ENCODE measurements at regions not wholly inside any gene's neighbourhood (a gene's known extent, or its start where the extent isn't known, plus 50 kb on each side); places are given as distances from the start of the nearest gene placed in this dataset.
"Not testable (repeated sequence)": the region's sequence is repeated elsewhere in the genome, so short reads cannot be mapped to it uniquely, and the experiment has no call there.

GRCh38 chr5:85929713-85930112 is 688.0 kb upstream of the COX7C start:
- Mint-ChIP-seq H3K27ac (no peak overlapping the region), H3K27me3 (no peaks in the 10 kb centered on the region), H3K9me3 (peaks cover 4% of the 10 kb centered on the region), H3K4me1 (no peaks in the 10 kb centered on the region), H3K4me3 (no peak overlapping the region), H3K36me3 (ENCODE audit: low read depth) (no peaks in the 10 kb centered on the region)
- no peak for DNase-seq
- ChIA-PET POLR2A (no interaction called here), CTCF (no interaction called here)

GRCh38 chr5:85931220-85931619 is 686.5 kb upstream of the COX7C start:
- Mint-ChIP-seq H3K4me3 (no peak overlapping the region), H3K36me3 (ENCODE audit: low read depth) (no peaks in the 10 kb centered on the region), H3K27me3 (no peaks in the 10 kb centered on the region), H3K9me3 (no peaks in the 10 kb centered on the region), H3K27ac (no peak overlapping the region), H3K4me1 (no peaks in the 10 kb centered on the region)
- CTCF ChIA-PET: interaction anchor here (0.7 kb wide), 1 partner anchor 1526 kb away, joined by 3 read pairs; no protein-coding TSS in a partner anchor
- no peak for DNase-seq
- POLR2A ChIA-PET: no interaction called here

GRCh38 chr5:85938201-85938600 is 679.5 kb upstream of the COX7C start:
- no peaks in the 10 kb centered on the region for H3K36me3 Mint-ChIP-seq (ENCODE audit: low read depth)
- ChIA-PET POLR2A (no interaction called here), CTCF (no interaction called here)
- no peaks in the 10 kb centered on the region for H3K27me3 Mint-ChIP-seq
- no peak for DNase-seq
- H3K9me3 Mint-ChIP-seq: no peaks in the 10 kb centered on the region
- H3K4me1 Mint-ChIP-seq: no peaks in the 10 kb centered on the region
- H3K27ac Mint-ChIP-seq: no peak overlapping the region
- H3K4me3 Mint-ChIP-seq: no peak overlapping the region

GRCh38 chr5:85951707-85952210 is 666.0 kb upstream of the COX7C start:
- no peaks in the 10 kb centered on the region for H3K27me3 Mint-ChIP-seq
- H3K4me3 Mint-ChIP-seq: no peak overlapping the region
- no peak for DNase-seq
- H3K4me1 Mint-ChIP-seq: no peaks in the 10 kb centered on the region
- H3K36me3 Mint-ChIP-seq (ENCODE audit: low read depth): no peaks in the 10 kb centered on the region
- no peak overlapping the region for H3K27ac Mint-ChIP-seq
- POLR2A ChIA-PET: no interaction called here
- H3K9me3 Mint-ChIP-seq: no peaks in the 10 kb centered on the region
- CTCF ChIA-PET: no interaction called here

- Mint-ChIP-seq H3K27ac (no peak overlapping the region), H3K27me3 (no peaks in the 10 kb centered on the region), H3K9me3 (no peaks in the 10 kb centered on the region), H3K4me3 (no peak overlapping the region), H3K36me3 (ENCODE audit: low read depth) (no peaks in the 10 kb centered on the region), H3K4me1 (no peaks in the 10 kb centered on the region)
- POLR2A ChIA-PET: no interaction called here
- DNase-seq: no peak
- CTCF ChIA-PET: no interaction called here
Observed at GRCh38 chr5:85952680-85953079, 665.1 kb upstream of the COX7C start.

- Mint-ChIP-seq H3K27ac (no peak overlapping the region), H3K27me3 (no peaks in the 10 kb centered on the region), H3K4me1 (no peaks in the 10 kb centered on the region), H3K36me3 (ENCODE audit: low read depth) (no peaks in the 10 kb centered on the region), H3K4me3 (no peak overlapping the region), H3K9me3 (peaks cover 2% of the 10 kb centered on the region)
- no peak for DNase-seq
- ChIA-PET POLR2A (no interaction called here), CTCF (no interaction called here)
Observed at GRCh38 chr5:85967681-85968080, 650.1 kb upstream of the COX7C start.

- no peaks in the 10 kb centered on the region for H3K36me3 Mint-ChIP-seq (ENCODE audit: low read depth)
- H3K9me3 Mint-ChIP-seq: no peaks in the 10 kb centered on the region
- H3K4me1 Mint-ChIP-seq: no peaks in the 10 kb centered on the region
- no peak for DNase-seq
- CTCF ChIA-PET: no interaction called here
- POLR2A ChIA-PET: no interaction called here
- H3K4me3 Mint-ChIP-seq: no peak overlapping the region
- no peak overlapping the region for H3K27ac Mint-ChIP-seq
- H3K27me3 Mint-ChIP-seq: no peaks in the 10 kb centered on the region
Observed at GRCh38 chr5:85972539-85972938, 645.2 kb upstream of the COX7C start.

GRCh38 chr5:85985167-85985566 is 632.6 kb upstream of the COX7C start:
- ChIA-PET POLR2A (no interaction called here), CTCF (no interaction called here)
- no peak overlapping the region for H3K27ac Mint-ChIP-seq
- H3K36me3 Mint-ChIP-seq (ENCODE audit: low read depth): no peaks in the 10 kb centered on the region
- DNase-seq: no peak
- no peak overlapping the region for H3K4me3 Mint-ChIP-seq
- H3K27me3 Mint-ChIP-seq: no peaks in the 10 kb centered on the region
- H3K9me3 Mint-ChIP-seq: peaks cover 6% of the 10 kb centered on the region
- no peaks in the 10 kb centered on the region for H3K4me1 Mint-ChIP-seq

GRCh38 chr5:85990998-85991397 is 626.7 kb upstream of the COX7C start:
- Mint-ChIP-seq H3K4me3 (no peak overlapping the region), H3K27ac (no peak overlapping the region), H3K9me3 (peaks cover 17% of the 10 kb centered on the region), H3K36me3 (ENCODE audit: low read depth) (no peaks in the 10 kb centered on the region), H3K4me1 (no peaks in the 10 kb centered on the region), H3K27me3 (no peaks in the 10 kb centered on the region)
- no peak for DNase-seq
- ChIA-PET POLR2A (no interaction called here), CTCF (no interaction called here)

- H3K4me3 Mint-ChIP-seq; H3K4me1 Mint-ChIP-seq; CTCF ChIA-PET; H3K27ac Mint-ChIP-seq; POLR2A ChIA-PET; H3K36me3 Mint-ChIP-seq (ENCODE audit: low read depth); H3K27me3 Mint-ChIP-seq; DNase-seq: not testable (repeated sequence)
- H3K9me3 Mint-ChIP-seq: peaks cover 13% of the 10 kb centered on the region
Observed at GRCh38 chr5:85994653-85995052, 623.1 kb upstream of the COX7C start.

- POLR2A ChIA-PET: no interaction called here
- Mint-ChIP-seq H3K9me3 (peaks cover 7% of the 10 kb centered on the region), H3K27me3 (no peaks in the 10 kb centered on the region), H3K4me1 (no peaks in the 10 kb centered on the region), H3K4me3 (no peak overlapping the region), H3K36me3 (ENCODE audit: low read depth) (no peaks in the 10 kb centered on the region), H3K27ac (no peak overlapping the region)
- no peak for DNase-seq
- CTCF ChIA-PET: no interaction called here
Observed at GRCh38 chr5:85998656-85999055, 619.1 kb upstream of the COX7C start.

GRCh38 chr5:86008293-86008692 is 609.4 kb upstream of the COX7C start:
- POLR2A ChIA-PET: no interaction called here
- H3K27me3 Mint-ChIP-seq: no peaks in the 10 kb centered on the region
- H3K27ac Mint-ChIP-seq: no peak overlapping the region
- CTCF ChIA-PET: no interaction called here
- no peak for DNase-seq
- H3K4me1 Mint-ChIP-seq: no peaks in the 10 kb centered on the region
- H3K4me3 Mint-ChIP-seq: no peak overlapping the region
- H3K9me3 Mint-ChIP-seq: peaks cover 17% of the 10 kb centered on the region
- H3K36me3 Mint-ChIP-seq (ENCODE audit: low read depth): no peaks in the 10 kb centered on the region

GRCh38 chr5:86008704-86009103 is 609.0 kb upstream of the COX7C start:
- Mint-ChIP-seq H3K9me3 (peaks cover 17% of the 10 kb centered on the region), H3K27me3 (no peaks in the 10 kb centered on the region), H3K36me3 (ENCODE audit: low read depth) (no peaks in the 10 kb centered on the region), H3K4me1 (no peaks in the 10 kb centered on the region), H3K4me3 (no peak overlapping the region), H3K27ac (no peak overlapping the region)
- POLR2A ChIA-PET: no interaction called here
- no peak for DNase-seq
- CTCF ChIA-PET: no interaction called here

GRCh38 chr5:86011937-86012336 is 605.8 kb upstream of the COX7C start:
- no peak for DNase-seq
- CTCF ChIA-PET: no interaction called here
- no peak overlapping the region for H3K4me3 Mint-ChIP-seq
- no peaks in the 10 kb centered on the region for H3K36me3 Mint-ChIP-seq (ENCODE audit: low read depth)
- POLR2A ChIA-PET: no interaction called here
- no peak overlapping the region for H3K27ac Mint-ChIP-seq
- peaks cover 17% of the 10 kb centered on the region for H3K9me3 Mint-ChIP-seq
- H3K27me3 Mint-ChIP-seq: no peaks in the 10 kb centered on the region
- no peaks in the 10 kb centered on the region for H3K4me1 Mint-ChIP-seq

- no peak for DNase-seq
- Mint-ChIP-seq H3K36me3 (ENCODE audit: low read depth) (no peaks in the 10 kb centered on the region), H3K27ac (no peak overlapping the region), H3K9me3 (peaks cover 7% of the 10 kb centered on the region), H3K4me3 (no peak overlapping the region), H3K27me3 (no peaks in the 10 kb centered on the region), H3K4me1 (no peaks in the 10 kb centered on the region)
- ChIA-PET CTCF (no interaction called here), POLR2A (no interaction called here)
Observed at GRCh38 chr5:86029308-86029707, 588.4 kb upstream of the COX7C start.

Measured in activated CD4-positive, alpha-beta memory T cell treated with anti-CD3 and anti-CD28 coated beads, Interleukin-2, amount 10 ng/mL, durations not matched to agents 7 days and 5 days (primary cell).